GM18868 (cell line): ENCODE measurements at regions not wholly inside any gene's neighbourhood (a gene's known extent, or its start where the extent isn't known, plus 50 kb on each side); places are given as distances from the start of the nearest gene placed in this dataset.

Source experiments
- ATAC-seq: cut with Tn5 transposase; IDR thresholded peaks from one replicate; pipeline ENCODE4 v1.9.1; 2021; ENCODE audit warnings: mild to moderate bottlenecking, moderate library complexity; ENCODE audit not compliant: unreplicated experiment

- no peak for ATAC-seq
Observed at GRCh38 chr22:22098457-22099193, 116.0 kb upstream of the TOP3B start.

GRCh38 chr22:22097727-22098228, 115.2 kb upstream of the TOP3B start:
- ATAC-seq = no peak

DNA sequence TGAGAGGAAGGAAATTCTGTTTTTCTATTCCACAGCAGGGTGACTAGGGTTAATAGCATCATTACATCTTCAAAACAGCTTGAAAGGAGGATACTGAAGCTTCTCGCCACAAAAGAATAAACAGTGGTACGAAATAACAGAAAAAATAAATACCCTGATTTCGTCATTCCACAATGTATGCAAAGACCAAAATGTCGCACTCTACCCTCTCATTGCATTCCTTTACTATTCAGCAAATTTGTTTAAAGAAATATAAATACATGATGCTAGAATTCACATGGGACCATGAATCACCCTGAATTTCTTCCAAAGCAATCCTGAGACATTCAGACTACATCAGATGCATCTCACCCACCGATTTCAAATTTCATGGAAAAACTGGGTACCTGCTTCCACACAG, 112.3 kb upstream of the TOP3B start:
- no peak for ATAC-seq

DNA sequence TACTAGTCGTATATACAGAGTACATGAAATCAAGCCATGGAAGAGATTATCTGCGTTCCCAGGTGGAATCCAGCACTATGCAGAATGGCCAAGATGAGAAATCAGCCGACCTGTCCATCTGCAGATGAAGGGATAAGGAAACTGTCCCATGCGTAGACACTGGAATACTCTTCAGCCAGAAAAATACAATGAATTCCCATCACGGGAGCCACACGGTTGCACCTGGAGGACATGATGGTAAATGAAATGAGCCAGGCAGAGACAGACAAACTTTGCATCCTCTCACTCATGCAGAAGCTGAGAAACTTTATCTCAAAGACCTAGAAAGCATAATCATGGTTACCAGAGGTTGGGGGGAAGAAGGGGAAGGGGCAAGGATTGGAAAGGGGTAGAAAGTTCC, 111.9 kb upstream of the TOP3B start:
- ATAC-seq = no peak

GRCh38 chr22:22093743-22094142, 111.2 kb upstream of the TOP3B start:
- no peak for ATAC-seq

DNA sequence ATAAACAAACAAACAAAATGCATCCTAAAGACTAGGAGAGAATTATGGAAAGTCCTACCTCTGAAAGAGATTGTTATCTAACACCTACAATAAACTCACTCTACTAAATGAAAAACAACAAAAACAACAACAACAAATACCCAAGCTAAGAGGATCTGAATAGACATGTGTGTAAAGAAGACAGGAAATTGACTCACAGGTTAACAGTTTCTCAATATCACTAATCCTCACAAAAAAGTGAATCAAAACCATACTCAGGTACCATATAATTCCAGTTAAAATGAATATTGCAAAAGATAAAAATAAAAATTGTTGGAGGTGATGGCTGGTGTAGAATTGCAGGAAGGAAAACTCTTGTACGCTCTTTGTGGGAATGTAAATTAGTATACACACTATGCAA, 110.4 kb upstream of the TOP3B start:
- ATAC-seq = no peak

- ATAC-seq = no peak
Observed at GRCh38 chr22:22092101-22092500, 109.5 kb upstream of the TOP3B start.

DNA sequence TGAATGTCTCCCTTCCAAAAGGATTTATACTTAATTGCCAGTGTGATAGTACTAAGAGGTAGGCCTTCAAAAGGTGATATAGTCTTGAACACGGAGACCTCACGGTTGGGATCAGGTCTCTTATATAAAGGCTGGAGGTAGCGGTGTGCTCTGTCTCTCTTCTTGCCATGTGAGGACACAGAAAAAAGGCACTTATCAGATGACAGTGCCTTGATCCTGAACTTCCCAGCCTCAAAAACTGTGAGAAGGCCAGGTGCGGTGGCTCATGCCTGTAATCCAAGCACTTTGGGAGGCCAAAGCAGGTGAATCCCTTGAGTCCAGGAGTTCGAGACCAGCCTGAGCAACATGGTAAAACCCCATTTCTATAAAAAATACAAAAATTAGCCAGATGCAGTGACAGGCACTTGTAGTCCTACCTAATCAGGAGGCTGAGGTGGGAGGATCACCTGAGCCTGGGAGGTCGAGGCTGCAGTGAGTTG, 108.9 kb upstream of the TOP3B start:
- no peak for ATAC-seq

- ATAC-seq = no peak
Observed at GRCh38 chr22:22090650-22091399, 108.2 kb upstream of the TOP3B start.

DNA sequence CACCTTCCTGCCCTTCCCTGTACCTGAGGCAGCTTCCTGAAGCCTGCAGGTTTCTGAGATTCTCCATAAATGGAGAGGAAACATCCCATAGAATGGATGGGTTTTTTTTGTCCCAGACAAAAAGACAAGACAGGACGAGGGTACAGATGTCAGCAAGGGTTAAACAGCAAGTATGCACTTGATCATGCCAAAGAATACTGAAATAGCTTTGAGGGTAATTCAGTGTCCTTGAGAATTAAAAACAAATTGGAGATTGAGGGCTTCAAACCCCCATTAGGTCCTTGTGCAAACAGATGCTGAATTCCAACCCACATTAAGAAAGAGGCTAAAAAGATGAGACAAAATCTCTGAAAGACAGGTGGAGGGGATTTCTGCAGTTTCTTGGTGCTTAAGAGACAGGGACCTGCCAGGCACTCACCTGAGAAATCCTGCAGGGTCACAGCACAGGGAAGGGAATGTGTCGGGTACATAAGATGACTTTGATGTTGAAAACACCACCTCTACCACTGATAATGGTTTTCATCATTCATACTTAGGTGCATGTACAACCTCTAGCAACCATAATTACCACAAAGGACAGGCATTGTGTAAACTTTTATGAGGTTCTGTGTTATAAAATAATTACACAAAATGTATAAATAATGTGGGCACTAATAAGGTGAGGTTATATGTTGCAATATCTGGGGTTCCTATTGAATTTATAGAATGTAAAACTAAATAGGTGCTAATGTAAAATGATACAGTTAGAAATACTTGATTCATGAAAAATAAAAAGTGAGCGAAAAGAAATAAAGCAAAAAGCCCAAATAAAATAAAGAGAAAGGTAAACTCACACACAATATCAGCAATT, 107.1 kb upstream of the TOP3B start:
- ATAC-seq = no peak

DNA sequence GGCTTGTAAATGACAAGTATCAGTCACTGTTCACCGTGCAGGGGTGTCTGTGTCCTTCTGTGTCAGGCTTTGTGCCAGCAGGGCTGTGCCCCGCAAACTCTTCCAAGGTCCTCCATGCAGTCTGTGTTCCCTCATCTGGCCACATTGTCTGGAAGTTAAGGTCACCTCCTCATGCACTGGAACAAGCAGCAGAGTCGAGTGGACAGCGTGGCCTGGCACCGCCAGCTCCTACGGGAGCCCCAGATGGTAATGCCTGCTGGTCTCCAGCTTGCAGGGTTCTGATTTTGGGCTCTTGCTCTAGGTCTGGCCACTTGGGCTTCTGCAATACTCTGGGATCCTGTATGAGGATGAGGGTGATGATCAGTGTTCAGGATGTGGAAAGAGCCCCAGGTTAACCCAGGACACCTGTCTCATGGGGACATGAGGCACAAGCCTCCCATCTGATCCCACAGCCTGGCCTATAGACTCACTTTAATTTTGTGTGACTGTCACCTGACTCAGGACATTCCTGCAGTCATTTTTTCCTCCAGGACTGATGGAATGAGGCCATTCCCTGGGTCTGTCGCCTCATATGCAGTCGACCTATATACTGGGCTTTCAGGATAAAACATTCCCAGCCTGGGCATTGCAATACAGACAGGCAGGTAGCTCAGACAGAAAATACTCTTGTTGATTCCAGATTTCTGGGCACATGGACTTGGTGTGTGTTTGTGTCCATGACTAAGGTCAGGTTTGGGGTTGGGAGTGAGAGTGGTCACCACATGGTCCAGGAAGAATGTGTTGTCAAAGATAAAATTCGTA, 106.3 kb upstream of the TOP3B start:
- no peak for ATAC-seq

DNA sequence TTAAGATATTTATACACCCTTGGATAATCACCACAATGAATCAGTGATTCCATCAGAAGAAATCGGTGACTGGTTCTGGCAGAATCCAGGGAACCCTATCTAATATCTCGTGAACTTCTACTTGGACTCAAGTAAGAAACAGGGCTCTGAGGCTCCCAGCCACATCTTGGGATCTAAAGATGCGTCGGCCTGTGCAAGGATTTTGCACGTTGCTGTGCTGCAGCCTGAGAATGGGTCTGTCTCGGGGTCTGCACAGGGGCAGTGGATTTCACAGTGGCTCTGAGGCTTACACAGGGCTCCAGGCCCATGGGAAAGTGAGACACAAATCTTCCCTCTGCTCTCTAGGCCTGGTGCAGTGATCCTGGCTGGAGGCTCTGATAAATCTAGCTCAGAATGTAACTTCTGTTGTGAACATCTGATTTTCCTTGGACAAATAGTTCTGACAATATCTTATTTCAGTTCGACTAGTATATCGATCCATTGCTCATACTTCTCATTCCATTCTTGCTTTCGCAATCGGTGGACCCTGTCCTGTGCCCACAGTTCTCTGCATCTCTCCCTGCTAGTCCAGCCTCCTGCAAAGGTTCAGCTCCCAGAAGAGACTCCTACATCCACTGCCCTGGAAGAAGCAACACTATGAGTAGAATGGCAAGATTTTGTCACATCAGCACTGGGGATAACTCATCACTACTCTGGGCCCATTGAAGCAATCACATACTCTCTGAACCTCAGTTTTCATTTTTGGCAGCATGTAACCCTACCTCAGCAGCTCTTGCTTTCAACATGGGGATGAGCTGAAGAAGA, 105.5 kb upstream of the TOP3B start:
- no peak for ATAC-seq

DNA sequence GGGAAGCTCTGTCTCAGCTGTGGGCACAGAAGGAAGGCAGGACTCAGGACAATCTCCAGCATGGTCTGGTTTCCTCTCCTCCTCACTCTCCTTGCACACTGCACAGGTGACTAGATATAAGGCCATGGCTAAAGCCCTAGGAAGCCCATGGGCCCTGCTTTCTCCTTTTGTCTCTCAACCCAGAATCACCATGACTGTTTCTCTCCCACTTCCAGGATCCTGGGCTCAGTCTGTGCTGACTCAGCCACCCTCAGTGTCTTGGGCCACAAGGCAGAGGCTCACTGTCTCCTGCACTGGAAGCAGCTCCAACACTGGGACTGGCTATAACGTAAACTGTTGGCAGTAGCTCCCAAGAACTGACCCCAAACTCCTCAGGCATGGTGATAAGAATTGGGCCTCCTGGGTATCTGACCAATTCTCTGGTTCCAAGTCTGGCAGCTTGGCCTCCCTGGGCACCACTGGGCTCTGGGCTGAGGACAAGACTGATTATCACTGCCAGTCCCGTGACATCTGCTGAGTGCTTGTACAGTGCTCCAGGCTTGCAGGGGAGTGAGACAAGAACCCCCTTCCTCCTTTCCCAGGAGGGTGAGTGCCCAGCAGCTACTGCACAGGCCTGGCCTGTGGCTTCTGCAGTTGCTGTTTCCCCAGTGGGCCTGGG, 104.0 kb upstream of the TOP3B start:
- no peak for ATAC-seq

DNA sequence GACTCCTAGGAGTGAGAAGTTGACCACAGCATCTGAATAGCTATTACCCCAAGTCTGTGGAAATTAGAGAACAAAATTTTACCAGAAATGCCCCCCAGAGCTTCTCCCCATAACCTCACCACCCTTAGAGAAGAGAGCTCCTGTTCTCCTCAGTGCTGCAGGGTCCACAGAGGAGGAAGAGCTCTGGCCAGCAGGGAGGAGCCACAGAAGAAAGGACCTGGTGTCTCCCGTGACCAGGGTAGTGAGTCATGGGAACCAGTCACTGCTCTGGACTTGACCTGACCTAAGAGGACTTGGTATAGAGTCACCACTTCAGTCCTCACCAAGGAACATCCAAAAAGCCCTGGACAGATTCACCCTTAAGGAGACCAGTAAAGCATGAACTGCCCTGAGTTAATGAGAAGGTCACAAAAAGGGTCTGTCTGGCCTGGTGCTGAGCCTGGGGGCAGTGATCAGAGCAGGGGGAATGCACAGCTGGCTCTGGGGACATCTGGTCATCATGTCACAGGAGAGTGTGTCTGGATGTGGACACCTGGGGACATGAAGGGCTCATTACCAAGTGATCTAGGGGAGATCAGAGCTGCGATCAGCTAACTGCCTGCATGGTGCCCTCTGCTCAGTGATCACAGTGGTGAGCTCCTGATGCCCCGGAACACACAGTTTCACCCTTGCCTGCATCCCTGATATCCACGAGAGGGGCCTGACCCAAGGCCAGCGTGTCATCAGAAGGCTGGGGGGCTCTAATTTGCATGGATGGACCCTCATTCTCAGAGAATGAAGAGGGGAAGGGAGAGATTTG, 103.3 kb upstream of the TOP3B start:
- ATAC-seq = no peak

DNA sequence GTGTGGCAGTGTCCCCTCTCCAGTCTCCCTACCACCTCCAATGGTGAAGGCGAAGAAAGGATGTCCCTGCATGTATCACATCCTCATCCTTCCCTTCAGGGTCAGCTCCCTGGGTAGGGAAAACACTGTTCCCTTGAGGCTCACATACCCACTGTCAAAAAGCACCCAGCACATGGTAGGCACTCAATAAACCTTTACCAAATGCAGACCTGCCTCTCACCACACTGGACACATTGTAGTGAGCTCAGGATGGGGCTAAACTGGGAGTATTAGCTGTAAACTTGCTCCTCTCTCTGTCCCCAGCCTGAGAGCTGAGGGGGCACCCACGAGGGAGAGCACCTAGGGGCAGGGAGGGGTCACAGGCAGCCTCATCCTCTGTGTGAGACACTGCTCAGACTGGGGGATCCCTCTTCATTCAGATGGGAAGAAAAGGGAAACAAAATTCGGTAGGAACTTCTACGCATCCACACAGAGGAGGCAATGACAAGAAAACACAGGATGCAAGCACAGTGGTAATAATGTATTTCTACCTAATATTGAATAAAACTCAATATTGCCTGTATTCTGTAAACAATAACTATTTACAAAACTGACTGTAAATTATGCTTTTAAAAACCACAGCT, 101.6 kb upstream of the TOP3B start:
- no peak for ATAC-seq

DNA sequence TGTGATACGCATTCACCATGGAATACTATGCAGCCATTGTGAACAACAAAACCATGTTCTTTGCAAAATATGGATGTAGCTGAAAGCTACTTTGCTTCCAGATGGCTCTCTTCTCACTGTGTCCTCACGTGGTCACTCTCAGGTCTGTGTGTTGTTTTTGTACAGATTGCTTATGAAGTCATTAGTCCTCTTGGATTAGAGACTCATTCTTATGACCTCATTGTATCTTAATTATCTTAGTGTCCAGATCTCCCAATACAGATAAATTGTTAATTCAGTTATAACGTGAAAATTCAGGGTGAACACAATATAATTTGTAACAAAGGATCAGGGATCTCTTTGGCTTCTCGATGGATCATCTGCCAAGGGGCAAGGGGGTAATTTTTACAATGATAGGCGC, 100.4 kb upstream of the TOP3B start:
- no peak for ATAC-seq

DNA sequence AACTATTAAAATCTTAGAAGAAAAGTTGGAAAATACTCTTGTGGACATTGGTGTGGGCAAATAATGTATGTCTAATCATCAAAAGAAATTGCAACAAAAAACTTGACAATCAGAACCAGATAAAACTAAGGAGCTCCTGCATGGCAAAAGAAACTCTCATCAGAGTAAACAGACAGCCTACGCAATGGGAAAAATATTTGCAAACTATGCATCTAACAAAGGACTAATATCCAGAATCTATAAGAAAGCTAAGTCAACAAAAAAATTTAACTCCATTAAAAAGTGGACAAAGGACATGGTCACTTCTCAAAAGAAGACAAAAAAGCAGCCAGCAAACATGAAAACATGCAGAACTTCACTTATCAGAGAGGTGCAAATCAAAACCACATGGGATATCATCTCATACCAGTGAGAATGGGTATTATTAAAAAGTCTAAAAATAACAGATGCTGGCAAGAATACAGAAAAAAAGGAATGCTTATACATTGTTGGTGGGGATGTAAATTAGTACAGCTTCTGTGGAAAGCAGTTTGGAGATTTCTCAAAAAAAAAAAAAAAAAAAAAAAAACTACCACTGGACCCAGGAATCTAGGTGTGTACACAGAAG, 99.7 kb upstream of the TOP3B start:
- no peak for ATAC-seq
